MG63 (cell line): ENCODE measurements at regions not wholly inside any gene's neighbourhood (a gene's known extent, or its start where the extent isn't known, plus 50 kb on each side); places are given as distances from the start of the nearest gene placed in this dataset.

Source experiments
- DNase-seq: peaks from one replicate; pipeline ENCODE4 v3.0.0-alpha.2; 2020
- H3K27me3 ChIP-seq: fragments of 250-450 bp; sonication (Bioruptor Pico); 2 replicates; pipeline ENCODE4 v1.5.1; 2020; ENCODE audit warnings: mild to moderate bottlenecking, moderate library complexity
- H3K36me3 ChIP-seq: fragments of 250-450 bp; sonication (Bioruptor Pico); 2 replicates; pipeline ENCODE4 v1.5.1; 2020; ENCODE audit warnings: mild to moderate bottlenecking, moderate library complexity
- H3K4me3 ChIP-seq: fragments of 250-450 bp; sonication (Bioruptor Pico); 2 replicates; pipeline ENCODE4 v1.5.1; 2020; ENCODE audit warnings: mild to moderate bottlenecking, moderate library complexity
- H3K9me3 ChIP-seq: fragments of 250-450 bp; sonication (Bioruptor Pico); 2 replicates; pipeline ENCODE4 v1.5.1; 2020; ENCODE audit warnings: mild to moderate bottlenecking, moderate library complexity

DNA sequence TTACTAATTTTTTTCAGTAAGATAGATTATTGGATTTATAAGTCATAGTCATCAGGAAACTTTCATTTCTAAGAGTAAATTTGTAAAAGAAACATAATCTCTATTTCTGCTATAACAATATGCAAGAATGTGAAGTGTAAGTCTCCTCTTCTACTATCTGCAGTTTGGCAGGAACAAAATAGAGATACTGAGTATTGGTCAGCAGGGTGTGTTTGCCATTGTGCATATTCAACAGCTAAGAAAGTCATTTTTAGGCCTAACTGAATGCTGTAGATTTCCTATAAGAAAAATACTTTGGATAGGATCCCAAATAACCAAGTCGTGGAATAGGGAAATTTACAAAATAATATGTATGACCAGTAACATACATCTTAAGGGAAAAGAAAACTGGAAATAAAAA, 253.3 kb upstream of the EPHA5 start:
- Histone ChIP-seq H3K9me3 (no peaks in the 10 kb centered on the region), H3K36me3 (no peaks in the 10 kb centered on the region), H3K27me3 (no peaks in the 10 kb centered on the region), H3K4me3 (no peak overlapping the region)
- DNase-seq, result no peak

DNA sequence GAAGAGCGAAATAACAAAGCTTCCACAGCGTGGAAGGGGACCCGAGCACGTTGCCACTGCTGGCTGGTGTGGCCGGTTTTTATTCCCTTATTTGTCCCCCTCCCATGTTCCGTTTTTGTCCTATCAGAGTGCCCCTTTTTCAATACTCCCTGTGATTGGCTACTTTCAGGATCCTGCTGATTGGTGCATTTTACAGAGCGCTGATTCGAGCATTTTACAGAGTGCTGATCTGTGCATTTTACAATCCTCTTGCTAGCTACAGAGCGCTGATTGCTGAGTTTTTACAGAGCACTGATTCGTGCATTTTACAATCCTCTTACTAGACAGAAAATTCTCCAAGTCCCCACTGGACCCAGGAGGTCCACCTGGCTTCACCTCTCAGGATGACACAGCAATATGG, 250.9 kb upstream of the EPHA5 start:
- Histone ChIP-seq H3K4me3 (no peak overlapping the region), H3K36me3 (no peaks in the 10 kb centered on the region), H3K9me3 (no peaks in the 10 kb centered on the region), H3K27me3 (no peaks in the 10 kb centered on the region)
- DNase-seq, result no peak

DNA sequence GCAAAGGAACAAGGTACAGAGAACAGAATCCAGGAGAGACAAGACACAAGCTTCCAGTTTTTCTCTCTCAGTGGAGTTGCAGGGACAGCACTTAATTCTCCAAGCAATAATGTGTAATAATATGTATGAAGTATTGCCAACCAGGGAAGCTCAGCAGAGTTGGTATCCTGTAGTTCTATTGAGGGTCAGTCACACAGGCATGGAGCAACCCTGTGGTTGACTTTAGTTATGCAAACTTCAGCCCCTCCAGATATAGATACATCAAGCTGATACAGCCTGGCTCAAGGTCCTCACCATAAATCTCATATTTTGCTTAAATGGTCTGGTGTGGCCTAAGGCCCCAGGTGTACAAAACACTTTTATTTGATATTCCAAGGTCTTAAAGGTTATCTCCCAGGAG, 248.6 kb upstream of the EPHA5 start:
- Histone ChIP-seq H3K27me3 (no peaks in the 10 kb centered on the region), H3K4me3 (no peak overlapping the region), H3K36me3 (no peaks in the 10 kb centered on the region), H3K9me3 (no peaks in the 10 kb centered on the region)
- no peak for DNase-seq

DNA sequence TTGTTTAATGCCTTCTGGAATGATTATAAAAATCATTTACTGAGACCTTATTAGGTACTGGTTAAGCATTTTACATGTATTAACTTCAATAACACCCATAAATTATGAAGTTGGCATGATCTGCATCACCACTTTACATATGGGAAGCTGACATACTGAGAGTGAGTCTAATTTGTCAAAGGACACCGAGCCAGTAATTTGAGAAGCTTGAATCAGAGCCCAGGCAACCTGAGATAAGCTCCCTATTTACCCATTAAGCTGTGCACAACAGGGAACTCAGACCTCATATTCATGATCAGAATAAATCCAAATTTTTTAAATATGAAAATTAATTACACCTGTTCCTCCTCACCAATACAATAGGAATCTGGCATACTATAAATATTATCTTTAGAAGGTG, 247.9 kb upstream of the EPHA5 start:
- no peak overlapping the region for H3K4me3 ChIP-seq
- no peaks in the 10 kb centered on the region for H3K9me3 ChIP-seq
- no peak for DNase-seq
- H3K27me3 ChIP-seq, result no peaks in the 10 kb centered on the region
- H3K36me3 ChIP-seq, result no peaks in the 10 kb centered on the region

DNA sequence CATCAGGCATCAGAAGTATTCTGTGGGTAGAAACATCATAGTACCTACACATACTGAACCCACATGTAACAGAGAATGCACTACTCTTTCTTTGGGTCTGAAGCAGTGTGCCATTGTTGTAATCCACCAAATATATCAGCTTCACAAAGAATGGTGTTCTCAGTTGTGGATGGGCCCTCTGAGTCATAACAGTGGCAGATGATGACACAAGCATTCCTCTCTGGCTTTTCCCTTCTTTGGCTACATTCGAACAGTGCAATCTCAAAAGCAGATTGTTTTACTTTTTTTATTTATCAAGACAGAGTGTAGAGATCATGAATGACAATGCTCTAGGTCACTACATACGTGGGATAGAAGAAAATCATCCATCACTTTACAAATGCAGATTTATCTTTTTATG, 247.2 kb upstream of the EPHA5 start:
- Histone ChIP-seq H3K36me3 (no peaks in the 10 kb centered on the region), H3K27me3 (no peaks in the 10 kb centered on the region), H3K4me3 (no peak overlapping the region), H3K9me3 (no peaks in the 10 kb centered on the region)
- peak; percentile 0 for DNase-seq

DNA sequence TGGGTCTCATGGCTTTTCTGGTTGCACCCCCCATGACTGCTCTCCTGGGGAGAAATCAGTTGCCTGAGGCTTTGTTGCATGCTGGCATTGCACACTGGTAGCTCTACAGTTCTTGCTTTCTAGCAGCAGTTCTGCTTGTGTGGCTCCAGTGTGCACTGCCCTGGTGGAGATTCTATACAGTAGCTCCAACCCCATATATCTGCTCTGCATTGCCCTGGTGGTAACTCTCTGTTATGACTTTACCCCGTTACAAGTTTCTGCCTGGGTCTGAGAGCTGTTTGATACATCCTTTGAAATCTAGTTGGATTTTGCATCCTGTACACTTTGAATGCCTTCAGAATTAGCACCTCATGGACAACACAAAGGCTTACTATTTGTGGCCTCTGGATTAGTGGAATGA, 241.4 kb upstream of the EPHA5 start:
- H3K27me3 ChIP-seq, result no peaks in the 10 kb centered on the region
- no peak overlapping the region for H3K4me3 ChIP-seq
- no peaks in the 10 kb centered on the region for H3K9me3 ChIP-seq
- H3K36me3 ChIP-seq, result no peaks in the 10 kb centered on the region
- DNase-seq, result no peak

DNA sequence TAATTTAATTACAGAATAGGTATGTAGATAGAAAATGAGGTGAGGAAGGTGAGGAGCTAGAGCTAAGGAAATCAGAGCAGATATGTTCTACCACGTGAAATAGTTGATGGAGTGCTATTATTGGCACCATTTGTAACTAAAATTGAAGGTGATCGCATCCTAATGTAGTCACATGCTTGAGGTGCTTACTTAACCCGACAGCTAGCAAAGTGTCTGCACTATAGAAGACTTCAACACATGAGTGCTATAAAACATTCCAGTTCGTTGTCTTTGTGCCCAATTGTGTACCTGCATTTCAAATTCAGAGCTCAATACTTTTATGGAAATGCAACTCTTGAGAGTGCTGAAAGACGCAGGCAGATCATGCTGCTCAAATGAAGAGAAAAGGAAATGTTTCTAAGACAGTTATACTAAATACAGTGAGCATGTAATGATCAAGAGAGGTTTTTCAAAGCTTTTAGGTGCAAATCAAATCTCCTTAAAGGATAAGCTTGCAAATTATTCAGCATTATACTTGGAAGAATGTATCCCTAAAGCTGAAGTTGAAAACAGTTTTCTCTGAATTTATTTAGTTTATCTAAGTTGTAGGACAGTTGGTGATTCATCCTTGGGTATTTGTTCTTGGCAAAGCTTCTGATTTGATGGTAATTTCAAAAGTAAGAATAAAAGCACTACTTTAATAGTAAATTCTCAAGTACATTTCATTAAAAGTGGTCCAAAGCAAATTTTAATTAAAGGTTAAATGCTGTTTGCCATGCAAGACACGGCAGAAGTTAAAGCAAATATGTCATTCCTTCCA, 223.9 kb upstream of the EPHA5 start:
- no peaks in the 10 kb centered on the region for H3K27me3 ChIP-seq
- no peak overlapping the region for H3K4me3 ChIP-seq
- no peak for DNase-seq
- H3K9me3 ChIP-seq, result peaks cover 2% of the 10 kb centered on the region; the same call in 1 of the 2 replicates
- no peaks in the 10 kb centered on the region for H3K36me3 ChIP-seq

DNA sequence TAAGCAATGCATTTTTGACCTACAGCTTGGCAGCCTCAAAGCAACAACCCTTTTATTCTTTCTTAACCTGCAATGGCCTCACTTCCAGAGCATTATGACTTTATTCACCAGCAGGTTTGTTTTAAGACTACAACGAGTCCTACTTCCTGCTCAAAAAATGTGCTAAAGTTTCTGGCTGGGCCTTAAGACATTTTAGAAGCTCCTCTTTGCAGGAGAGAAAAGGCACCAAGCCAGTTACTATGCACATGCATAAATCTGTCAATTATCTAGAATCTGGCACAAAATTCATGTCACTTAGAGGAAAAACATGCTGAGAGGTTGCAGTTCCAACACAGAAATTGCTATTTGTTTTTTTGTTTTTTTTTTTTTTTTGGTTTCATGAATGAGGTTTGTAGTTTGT, 223.0 kb upstream of the EPHA5 start:
- Histone ChIP-seq H3K9me3 (peaks cover 2% of the 10 kb centered on the region; the same call in 1 of the 2 replicates), H3K36me3 (no peaks in the 10 kb centered on the region), H3K27me3 (no peaks in the 10 kb centered on the region), H3K4me3 (no peak overlapping the region)
- no peak for DNase-seq

DNA sequence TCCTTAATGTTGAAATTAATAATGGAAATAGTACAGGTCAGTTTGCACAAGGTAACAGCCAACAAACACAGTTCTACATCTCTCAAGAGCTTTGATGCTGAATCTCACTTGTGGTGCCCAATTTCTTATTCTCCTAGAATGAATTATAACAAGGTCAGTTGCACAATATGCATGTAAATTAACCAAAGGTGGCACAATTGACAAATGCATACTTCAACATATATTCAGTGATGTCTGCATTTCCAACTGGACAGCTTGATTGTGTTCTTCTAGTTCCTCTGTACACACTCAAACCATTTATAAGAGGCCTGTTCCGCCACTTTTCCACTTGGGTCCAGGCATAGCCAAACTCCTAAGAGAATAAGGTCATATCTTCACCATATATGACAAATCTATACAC, 210.3 kb upstream of the EPHA5 start:
- H3K27me3 ChIP-seq, result no peaks in the 10 kb centered on the region
- no peak for DNase-seq

DNA sequence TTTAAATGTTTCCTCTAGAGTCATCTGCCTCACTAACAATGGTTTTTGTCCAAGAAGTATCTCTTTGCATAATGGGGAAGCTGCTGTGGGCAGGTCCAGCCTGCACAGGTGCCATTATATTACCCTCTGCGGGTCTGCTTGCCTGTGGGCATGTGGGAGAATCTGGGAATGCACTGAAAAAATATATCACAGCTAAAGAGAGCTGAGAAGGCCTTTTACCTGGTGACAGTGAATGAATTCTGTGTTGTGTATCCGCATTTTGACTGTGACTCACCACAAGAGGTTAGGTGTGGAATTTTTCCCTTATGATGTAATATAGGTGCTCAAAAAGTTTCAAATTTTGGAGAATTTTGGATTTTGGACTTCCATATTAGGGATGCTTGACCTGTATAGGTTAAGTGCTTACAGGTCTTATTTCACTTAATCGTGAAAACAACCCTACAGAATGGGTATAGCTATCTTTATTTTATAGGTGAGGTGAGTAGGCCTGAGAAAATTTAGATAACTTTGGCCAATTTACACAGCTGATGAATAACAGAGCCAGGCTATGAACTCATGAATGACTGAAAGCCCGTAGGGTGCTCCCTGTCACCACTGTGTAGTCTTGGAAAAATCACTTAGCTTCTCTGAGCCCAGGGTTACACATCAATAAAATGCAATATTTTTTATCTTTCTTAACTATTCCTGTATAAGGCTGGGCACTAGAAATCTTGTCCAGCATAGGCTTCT, 198.0 kb upstream of the EPHA5 start:
- H3K27me3 ChIP-seq, result no peaks in the 10 kb centered on the region
- H3K4me3 ChIP-seq, result no peak overlapping the region
- DNase-seq, result no peak
- H3K9me3 ChIP-seq, result no peaks in the 10 kb centered on the region
- no peaks in the 10 kb centered on the region for H3K36me3 ChIP-seq

More for the DNA sequence above, 210.3 kb upstream of the EPHA5 start:
- Histone ChIP-seq H3K4me3 (no peak overlapping the region), H3K36me3 (no peaks in the 10 kb centered on the region), H3K9me3 (no peaks in the 10 kb centered on the region)

DNA sequence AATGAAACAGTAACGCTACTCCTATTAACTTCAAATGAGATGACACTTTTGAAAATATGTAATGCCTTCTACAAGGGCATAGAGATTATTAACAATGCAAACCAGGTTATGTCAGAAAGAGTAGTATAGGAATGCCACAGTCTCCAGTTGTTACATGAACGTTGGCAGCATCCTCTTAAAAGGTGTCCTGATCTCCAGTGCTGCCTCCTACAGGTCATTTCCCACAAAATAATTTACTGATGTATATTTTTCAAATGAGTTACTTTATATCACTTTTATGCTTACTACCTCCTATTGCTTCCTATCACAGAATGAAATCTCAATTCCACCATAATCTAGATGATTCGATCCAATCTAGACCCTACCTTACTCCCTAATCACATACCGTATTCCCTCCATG, 195.2 kb upstream of the EPHA5 start:
- no peak for DNase-seq
- Histone ChIP-seq H3K4me3 (no peak overlapping the region), H3K36me3 (no peaks in the 10 kb centered on the region), H3K9me3 (no peaks in the 10 kb centered on the region), H3K27me3 (no peaks in the 10 kb centered on the region)

DNA sequence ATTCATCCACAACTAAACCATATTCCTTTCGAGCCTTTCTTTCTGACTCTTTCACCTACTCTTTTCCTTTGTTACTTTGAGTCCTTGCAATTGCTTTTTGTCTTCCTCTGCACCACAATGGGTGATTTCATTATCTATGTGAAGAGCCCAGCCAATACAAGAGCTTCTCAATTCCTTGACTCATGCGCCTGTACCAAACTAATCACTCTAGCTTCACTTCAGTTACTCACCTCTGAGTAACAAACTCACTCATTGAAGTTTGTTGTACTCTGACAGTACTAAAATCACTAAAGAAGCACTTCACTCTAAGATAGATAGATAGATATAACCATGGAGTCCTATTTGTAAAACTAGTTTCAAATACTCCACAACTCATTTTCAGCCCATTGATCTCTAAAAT, 191.7 kb upstream of the EPHA5 start:
- DNase-seq, result no peak
- H3K9me3 ChIP-seq, result no peaks in the 10 kb centered on the region
- no peaks in the 10 kb centered on the region for H3K27me3 ChIP-seq
- H3K36me3 ChIP-seq, result no peaks in the 10 kb centered on the region
- no peak overlapping the region for H3K4me3 ChIP-seq

DNA sequence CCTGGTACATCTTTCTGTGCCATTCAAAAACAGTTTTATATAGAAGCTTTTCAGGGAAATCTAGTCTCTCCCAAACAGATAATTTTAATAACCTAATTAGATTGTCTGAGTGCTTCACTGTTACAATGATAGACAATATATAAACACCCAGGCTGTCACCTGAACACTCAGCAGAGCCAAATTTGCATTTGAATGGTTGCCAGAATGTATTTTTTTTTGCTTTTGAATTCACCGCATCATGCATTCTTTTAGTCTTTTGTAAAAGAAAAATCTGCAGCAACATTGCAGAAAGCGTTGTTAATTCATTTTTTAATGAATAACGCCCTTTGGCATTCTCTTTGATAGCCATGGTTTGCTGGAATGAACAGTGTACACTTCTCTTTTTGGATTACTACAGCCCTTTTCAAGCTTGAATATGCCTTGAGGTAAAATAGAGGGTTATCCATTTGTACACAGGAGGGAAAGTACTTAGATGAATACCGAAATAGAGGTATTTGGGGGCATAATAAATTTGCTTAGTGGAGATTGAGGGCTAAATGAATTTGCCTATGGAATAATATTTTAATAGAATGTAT, 175.0 kb upstream of the EPHA5 start:
- Histone ChIP-seq H3K9me3 (no peaks in the 10 kb centered on the region), H3K36me3 (no peaks in the 10 kb centered on the region), H3K4me3 (no peak overlapping the region), H3K27me3 (no peaks in the 10 kb centered on the region)
- no peak for DNase-seq

DNA sequence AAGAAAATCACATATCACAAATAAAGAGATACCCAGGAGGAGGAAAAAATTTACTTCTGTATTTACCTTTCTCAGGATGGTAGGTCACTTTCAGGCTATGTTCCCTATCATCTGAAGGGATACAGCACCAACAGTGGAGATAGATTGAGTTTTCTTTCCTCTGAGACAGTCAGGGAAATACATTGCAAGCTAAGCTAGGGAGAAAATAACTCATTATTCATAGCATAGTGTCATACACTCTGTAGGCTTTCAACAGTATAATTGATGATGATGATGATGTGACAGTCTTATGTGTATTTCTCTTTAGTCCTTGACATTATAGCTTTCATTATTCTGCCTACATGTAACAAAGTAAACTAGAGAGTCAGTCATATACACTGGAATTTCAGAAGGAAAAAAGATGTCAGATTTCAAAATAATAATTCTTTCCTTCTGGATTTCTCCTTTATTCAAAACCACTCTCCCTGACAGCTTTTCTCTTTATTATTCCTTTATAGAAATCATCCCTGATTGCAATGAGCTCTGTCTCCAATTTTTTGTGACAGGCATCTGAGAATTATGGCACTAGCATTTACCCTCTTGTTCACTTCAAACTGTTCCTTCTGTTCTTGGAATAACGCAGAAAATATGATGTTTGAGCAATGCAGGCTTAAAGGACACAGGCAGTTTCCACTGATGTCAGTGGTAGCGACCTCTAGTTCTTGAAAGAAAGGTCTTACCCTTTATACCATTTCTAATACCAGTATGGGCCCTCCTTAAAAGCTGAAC, 169.1 kb upstream of the EPHA5 start:
- Histone ChIP-seq H3K27me3 (no peaks in the 10 kb centered on the region), H3K4me3 (no peak overlapping the region), H3K9me3 (no peaks in the 10 kb centered on the region), H3K36me3 (no peaks in the 10 kb centered on the region)
- no peak for DNase-seq

DNA sequence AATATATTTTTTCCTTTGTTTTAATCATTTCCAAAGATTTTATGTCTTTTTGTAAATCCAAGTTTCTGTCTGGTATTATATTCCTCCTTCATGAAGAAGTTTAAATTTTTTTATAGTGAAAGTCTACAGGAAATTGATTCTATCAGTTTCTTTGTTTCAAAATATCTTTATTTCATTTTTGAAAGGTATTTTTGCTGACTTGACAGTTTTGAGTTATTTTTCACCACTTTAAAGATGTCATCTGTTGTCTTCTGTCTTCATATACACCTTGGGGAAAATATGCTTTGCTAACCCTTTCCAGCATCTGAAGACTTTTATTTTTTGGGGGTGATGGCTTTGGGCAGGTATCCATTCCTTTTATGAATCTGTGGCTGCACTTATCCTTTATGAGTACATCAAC, 164.4 kb upstream of the EPHA5 start:
- no peak for DNase-seq
- Histone ChIP-seq H3K36me3 (no peaks in the 10 kb centered on the region), H3K4me3 (no peak overlapping the region), H3K27me3 (no peaks in the 10 kb centered on the region), H3K9me3 (no peaks in the 10 kb centered on the region)

DNA sequence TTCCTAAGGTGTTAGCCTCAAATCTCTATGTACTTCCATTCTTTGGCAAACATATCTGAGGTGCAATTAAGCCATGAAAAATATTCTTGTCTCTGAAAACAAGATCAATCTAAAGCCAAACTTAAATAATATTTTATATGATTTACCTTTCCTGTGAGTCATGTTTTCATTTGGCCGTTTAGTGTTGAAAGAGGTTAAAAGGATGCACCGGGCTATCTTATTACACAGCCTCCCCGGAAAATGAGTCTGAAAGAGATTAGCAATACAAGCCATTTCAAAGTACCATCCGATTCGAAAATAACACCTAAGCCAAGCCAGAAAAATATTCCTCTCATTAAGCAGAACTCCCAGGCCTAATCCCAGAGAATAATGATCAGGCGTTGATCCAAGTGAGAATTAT, 161.5 kb upstream of the EPHA5 start:
- DNase-seq, result no peak
- Histone ChIP-seq H3K36me3 (no peaks in the 10 kb centered on the region), H3K27me3 (no peaks in the 10 kb centered on the region), H3K4me3 (no peak overlapping the region), H3K9me3 (no peaks in the 10 kb centered on the region)

DNA sequence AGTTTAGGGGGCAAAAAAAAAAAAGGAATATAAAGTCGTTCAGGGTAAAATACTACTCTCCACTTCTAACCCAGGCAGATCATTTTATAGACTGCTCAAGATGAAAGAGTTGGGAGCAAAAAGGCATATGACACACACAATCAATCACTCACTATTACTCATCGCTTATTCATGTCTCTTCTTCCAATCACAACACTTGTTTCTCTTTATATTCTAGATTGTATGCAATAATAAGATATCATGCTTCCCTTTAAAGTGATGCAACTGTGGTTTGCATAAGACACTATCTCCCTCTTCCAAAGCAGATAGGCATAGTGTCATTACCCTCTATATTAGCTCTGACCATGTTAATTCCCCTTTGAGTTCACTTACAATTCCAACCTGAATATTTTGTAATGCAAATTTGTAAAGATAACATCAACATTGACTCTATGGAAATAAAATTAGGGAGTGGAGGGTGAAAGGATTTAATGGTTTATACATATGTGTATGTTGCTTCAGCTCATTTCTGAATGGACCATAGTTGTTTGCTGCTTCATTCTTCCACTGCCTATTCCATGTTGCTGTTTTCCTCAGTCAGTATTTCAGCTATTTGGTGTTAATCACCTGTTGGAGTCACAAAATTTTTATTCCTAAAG, 154.9 kb upstream of the EPHA5 start:
- DNase-seq, result no peak
- H3K9me3 ChIP-seq, result no peaks in the 10 kb centered on the region
- no peaks in the 10 kb centered on the region for H3K36me3 ChIP-seq
- no peak overlapping the region for H3K4me3 ChIP-seq
- no peaks in the 10 kb centered on the region for H3K27me3 ChIP-seq
